ENCODE measurements at regions not wholly inside any gene's neighbourhood (a gene's known extent, or its start where the extent isn't known, plus 50 kb on each side); places are given as distances from the start of the nearest gene placed in this dataset.

GRCh38 chr13:88544836-88545235 is 873.7 kb downstream of the SLITRK5 start:
- no peak for DNase-seq
- FAIRE-seq, result no peak
- Histone ChIP-seq H3K4me1 (no peaks in the 10 kb centered on the region), H3K9me3 (no peaks in the 10 kb centered on the region), H3K27ac (no peak overlapping the region), H3K36me3 (no peaks in the 10 kb centered on the region), H3K27me3 (no peaks in the 10 kb centered on the region), H3K4me3 (no peak overlapping the region)
- no peak for TF ChIP-seq CTCF (IDR thresholded peaks at IDR 0.05)
- intact Hi-C loops (cut with DNase I), result no loop called here
- no peak for ATAC-seq
- 37 to 97% methylated on average over 1 of the region's 1 CpG for WGBS, 2 donors

GRCh38 chr13:88552966-88553365 is 881.8 kb downstream of the SLITRK5 start:
- Histone ChIP-seq H3K27ac (no peak overlapping the region), H3K4me3 (no peak overlapping the region), H3K4me1 (no peaks in the 10 kb centered on the region), H3K27me3 (no peaks in the 10 kb centered on the region), H3K9me3 (no peaks in the 10 kb centered on the region), H3K36me3 (no peaks in the 10 kb centered on the region)
- DNase-seq (no peak), FAIRE-seq (no peak), ATAC-seq (no peak)
- intact Hi-C loops (cut with DNase I), result no loop called here
- 71 to 77% methylated on average over 2 of the region's 2 CpGs for WGBS, 2 donors
- no peak for TF ChIP-seq CTCF (IDR thresholded peaks at IDR 0.05)

- peak in 1 of 4 donors; percentile 21 for ATAC-seq
- no peak for FAIRE-seq
Measured at GRCh38 chr13:88565566-88565965, 894.4 kb downstream of the SLITRK5 start.

GRCh38 chr13:88585861-88586260 is 914.7 kb downstream of the SLITRK5 start:
- 27 to 35% methylated on average over 2 of the region's 2 CpGs for WGBS, 2 donors
- DNase-seq (no peak), FAIRE-seq (no peak), ATAC-seq (no peak)
- Histone ChIP-seq H3K9me3 (no peaks in the 10 kb centered on the region), H3K4me1 (peaks cover 0 to 4% (median 0%) of the 10 kb centered on the region in 3 donors), H3K27me3 (no peaks in the 10 kb centered on the region), H3K27ac (no peak overlapping the region), H3K4me3 (no peak overlapping the region), H3K36me3 (no peaks in the 10 kb centered on the region)
- intact Hi-C loops (cut with DNase I), result no loop called here
- no peak for TF ChIP-seq CTCF (IDR thresholded peaks at IDR 0.05)

More at GRCh38 chr13:88565566-88565965, 894.4 kb downstream of the SLITRK5 start:
- no peaks in the 10 kb centered on the region for H3K27me3 ChIP-seq
- DNase-seq, result no peak
- no peaks in the 10 kb centered on the region for H3K36me3 ChIP-seq
- intact Hi-C loops (cut with DNase I), result no loop called here
- peaks cover 0 to 5% (median 4%) of the 10 kb centered on the region in 3 donors for H3K4me1 ChIP-seq
- no peak for TF ChIP-seq CTCF (IDR thresholded peaks at IDR 0.05)
- no peak overlapping the region for H3K27ac ChIP-seq
- H3K9me3 ChIP-seq, result no peaks in the 10 kb centered on the region
- no peak overlapping the region for H3K4me3 ChIP-seq

- Histone ChIP-seq H3K4me3 (no peak overlapping the region), H3K4me1 (peaks cover 0 to 4% (median 0%) of the 10 kb centered on the region in 3 donors), H3K36me3 (no peaks in the 10 kb centered on the region), H3K9me3 (no peaks in the 10 kb centered on the region), H3K27me3 (no peaks in the 10 kb centered on the region), H3K27ac (no peak overlapping the region)
- ATAC-seq (no peak), FAIRE-seq (no peak), DNase-seq (no peak)
- intact Hi-C loops (cut with DNase I), result no loop called here
- TF ChIP-seq CTCF (IDR thresholded peaks at IDR 0.05), result no peak
Measured at GRCh38 chr13:88586263-88586662, 915.1 kb downstream of the SLITRK5 start.
